GM23338 (cell line): ENCODE measurements at regions not wholly inside any gene's neighbourhood (a gene's known extent, or its start where the extent isn't known, plus 50 kb on each side); places are given as distances from the start of the nearest gene placed in this dataset.

Experiments used
- POLR2AphosphoS5 ChIP-seq: IDR thresholded peaks from 2 replicates; pipeline ENCODE4 v1.6.1; 2016; ENCODE audit warnings: antibody characterized with exemption, low read depth
- ZNF331 ChIP-seq: fragments of 250-450 bp; sonication (Bioruptor Pico); IDR thresholded peaks from 2 replicates; pipeline ENCODE4 v1.5.0; 2020; ENCODE audit warnings: low read depth, mild to moderate bottlenecking, moderate library complexity
- TF ChIP-seq, protein P1 (sequence below), 2 experiments: fragments of 200-600 bp in 1 of 2; sonication (generic) in 1 of 2; conservative IDR thresholded peaks; 2 replicates each; pipeline versions ENCODE4 v1.5.1 to v1.6.1; 2016 to 2017; ENCODE audit warnings: antibody characterized with exemption in 2 of 2, low read depth in 2 of 2, mild to moderate bottlenecking in 2 of 2, moderate library complexity in 1 of 2
- TF ChIP-seq, protein P2 (sequence below): IDR thresholded peaks from one replicate; pipeline ENCODE4 v1.6.1; 2018; ENCODE audit warnings: antibody characterized with exemption; ENCODE audit not compliant: unreplicated experiment

DNA sequence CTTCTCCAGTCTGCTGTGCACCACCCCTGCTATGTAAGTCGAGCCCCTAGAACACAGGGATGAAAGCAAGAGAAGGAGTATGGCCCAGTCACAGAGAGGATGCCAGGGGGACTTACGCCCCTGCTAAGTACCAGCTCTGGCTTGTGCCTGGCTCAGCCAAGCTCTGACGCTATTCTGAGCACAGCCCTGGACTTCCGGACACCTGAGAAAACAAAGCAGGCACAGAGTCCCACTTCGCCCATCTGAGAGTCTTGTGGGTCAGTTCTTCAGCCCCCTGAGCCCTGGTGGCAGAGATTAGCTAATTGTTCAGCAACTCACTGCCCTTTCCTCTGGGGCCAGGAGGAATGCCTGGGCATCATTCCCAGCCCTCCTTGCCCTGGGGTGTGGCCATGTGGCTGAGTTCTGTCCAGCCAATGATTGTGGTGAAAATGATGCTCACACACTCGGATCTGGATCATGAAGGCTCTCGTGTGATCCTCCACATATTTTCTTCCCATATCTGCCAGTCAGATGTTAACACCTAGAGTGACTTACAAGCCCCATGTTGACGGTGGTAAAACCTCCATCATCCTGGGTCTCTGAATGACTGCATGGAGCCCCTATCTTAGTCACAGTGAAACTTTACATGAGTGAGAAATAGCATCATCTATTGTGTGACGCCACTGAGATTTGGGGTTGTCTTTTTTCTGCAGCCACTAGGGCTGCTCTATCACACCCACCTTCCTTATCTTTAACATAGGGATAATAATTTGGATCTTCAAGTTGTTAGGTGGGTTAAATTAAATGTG, 105.7 kb downstream of the TPRA1 start:
- TF ChIP-seq, protein P1, sequence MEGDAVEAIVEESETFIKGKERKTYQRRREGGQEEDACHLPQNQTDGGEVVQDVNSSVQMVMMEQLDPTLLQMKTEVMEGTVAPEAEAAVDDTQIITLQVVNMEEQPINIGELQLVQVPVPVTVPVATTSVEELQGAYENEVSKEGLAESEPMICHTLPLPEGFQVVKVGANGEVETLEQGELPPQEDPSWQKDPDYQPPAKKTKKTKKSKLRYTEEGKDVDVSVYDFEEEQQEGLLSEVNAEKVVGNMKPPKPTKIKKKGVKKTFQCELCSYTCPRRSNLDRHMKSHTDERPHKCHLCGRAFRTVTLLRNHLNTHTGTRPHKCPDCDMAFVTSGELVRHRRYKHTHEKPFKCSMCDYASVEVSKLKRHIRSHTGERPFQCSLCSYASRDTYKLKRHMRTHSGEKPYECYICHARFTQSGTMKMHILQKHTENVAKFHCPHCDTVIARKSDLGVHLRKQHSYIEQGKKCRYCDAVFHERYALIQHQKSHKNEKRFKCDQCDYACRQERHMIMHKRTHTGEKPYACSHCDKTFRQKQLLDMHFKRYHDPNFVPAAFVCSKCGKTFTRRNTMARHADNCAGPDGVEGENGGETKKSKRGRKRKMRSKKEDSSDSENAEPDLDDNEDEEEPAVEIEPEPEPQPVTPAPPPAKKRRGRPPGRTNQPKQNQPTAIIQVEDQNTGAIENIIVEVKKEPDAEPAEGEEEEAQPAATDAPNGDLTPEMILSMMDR (conservative IDR thresholded peaks at IDR 0.05; ENCODE audit: low read depth in 2 of 2), result no peak
- TF ChIP-seq POLR2AphosphoS5, result no peak
- TF ChIP-seq, protein P2, sequence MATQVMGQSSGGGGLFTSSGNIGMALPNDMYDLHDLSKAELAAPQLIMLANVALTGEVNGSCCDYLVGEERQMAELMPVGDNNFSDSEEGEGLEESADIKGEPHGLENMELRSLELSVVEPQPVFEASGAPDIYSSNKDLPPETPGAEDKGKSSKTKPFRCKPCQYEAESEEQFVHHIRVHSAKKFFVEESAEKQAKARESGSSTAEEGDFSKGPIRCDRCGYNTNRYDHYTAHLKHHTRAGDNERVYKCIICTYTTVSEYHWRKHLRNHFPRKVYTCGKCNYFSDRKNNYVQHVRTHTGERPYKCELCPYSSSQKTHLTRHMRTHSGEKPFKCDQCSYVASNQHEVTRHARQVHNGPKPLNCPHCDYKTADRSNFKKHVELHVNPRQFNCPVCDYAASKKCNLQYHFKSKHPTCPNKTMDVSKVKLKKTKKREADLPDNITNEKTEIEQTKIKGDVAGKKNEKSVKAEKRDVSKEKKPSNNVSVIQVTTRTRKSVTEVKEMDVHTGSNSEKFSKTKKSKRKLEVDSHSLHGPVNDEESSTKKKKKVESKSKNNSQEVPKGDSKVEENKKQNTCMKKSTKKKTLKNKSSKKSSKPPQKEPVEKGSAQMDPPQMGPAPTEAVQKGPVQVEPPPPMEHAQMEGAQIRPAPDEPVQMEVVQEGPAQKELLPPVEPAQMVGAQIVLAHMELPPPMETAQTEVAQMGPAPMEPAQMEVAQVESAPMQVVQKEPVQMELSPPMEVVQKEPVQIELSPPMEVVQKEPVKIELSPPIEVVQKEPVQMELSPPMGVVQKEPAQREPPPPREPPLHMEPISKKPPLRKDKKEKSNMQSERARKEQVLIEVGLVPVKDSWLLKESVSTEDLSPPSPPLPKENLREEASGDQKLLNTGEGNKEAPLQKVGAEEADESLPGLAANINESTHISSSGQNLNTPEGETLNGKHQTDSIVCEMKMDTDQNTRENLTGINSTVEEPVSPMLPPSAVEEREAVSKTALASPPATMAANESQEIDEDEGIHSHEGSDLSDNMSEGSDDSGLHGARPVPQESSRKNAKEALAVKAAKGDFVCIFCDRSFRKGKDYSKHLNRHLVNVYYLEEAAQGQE, result no peak
- no peak for TF ChIP-seq ZNF331
